ENCODE measurements at regions not wholly inside any gene's neighbourhood (a gene's known extent, or its start where the extent isn't known, plus 50 kb on each side); places are given as distances from the start of the nearest gene placed in this dataset.

DNA sequence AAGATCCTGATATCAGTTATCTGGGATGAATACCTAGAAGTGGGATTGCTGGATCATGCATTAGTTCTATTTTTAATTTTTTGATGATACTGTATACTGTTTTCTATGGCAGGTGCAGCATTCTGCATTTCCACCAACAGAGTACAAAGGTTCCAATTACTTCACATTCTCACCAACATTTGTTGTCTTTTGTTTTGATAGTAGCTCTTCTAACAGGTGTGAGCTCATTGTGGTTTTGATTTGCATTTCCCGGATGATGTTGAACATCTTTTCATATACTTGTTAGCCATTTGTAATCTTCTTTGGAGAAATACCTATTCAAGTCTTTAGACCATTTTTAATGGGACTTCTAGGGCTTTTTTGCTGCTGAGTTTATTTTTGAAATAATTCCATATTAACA is 139.2 kb upstream of the AMOT start:
- no peak for TF ChIP-seq POLR2AphosphoS5 (IDR thresholded peaks at IDR 0.05)
- TF ChIP-seq, protein P1, sequence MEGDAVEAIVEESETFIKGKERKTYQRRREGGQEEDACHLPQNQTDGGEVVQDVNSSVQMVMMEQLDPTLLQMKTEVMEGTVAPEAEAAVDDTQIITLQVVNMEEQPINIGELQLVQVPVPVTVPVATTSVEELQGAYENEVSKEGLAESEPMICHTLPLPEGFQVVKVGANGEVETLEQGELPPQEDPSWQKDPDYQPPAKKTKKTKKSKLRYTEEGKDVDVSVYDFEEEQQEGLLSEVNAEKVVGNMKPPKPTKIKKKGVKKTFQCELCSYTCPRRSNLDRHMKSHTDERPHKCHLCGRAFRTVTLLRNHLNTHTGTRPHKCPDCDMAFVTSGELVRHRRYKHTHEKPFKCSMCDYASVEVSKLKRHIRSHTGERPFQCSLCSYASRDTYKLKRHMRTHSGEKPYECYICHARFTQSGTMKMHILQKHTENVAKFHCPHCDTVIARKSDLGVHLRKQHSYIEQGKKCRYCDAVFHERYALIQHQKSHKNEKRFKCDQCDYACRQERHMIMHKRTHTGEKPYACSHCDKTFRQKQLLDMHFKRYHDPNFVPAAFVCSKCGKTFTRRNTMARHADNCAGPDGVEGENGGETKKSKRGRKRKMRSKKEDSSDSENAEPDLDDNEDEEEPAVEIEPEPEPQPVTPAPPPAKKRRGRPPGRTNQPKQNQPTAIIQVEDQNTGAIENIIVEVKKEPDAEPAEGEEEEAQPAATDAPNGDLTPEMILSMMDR (IDR thresholded peaks at IDR 0.05), result no peak
- no peak for TF ChIP-seq POLR2A (IDR thresholded peaks at IDR 0.05)
